ENCODE measurements at regions not wholly inside any gene's neighbourhood (a gene's known extent, or its start where the extent isn't known, plus 50 kb on each side); places are given as distances from the start of the nearest gene placed in this dataset.
A peak's percentile ranks its signal among the peaks of the same experiment; 100 is the strongest.
"Not testable (repeated sequence)": the region's sequence is repeated elsewhere in the genome, so short reads cannot be mapped to it uniquely, and the experiment has no call there.

- no peak for DNase-seq
These were observed 234.5 kb downstream of the PCSK1 start for GRCh38 chr5:96198356-96199058.

GRCh38 chr5:96197767-96198166 lies 235.3 kb downstream of the PCSK1 start:
- not testable (repeated sequence) for DNase-seq

- DNase-seq: no peak
These were observed 235.7 kb upstream of the ELL2 start for GRCh38 chr5:96197347-96197746.

GRCh38 chr5:96196890-96197289 lies 235.2 kb upstream of the ELL2 start:
- DNase-seq: no peak

GRCh38 chr5:96196407-96196806 lies 234.8 kb upstream of the ELL2 start:
- DNase-seq: no peak

GRCh38 chr5:96195123-96195522 lies 233.5 kb upstream of the ELL2 start:
- DNase-seq: no peak

GRCh38 chr5:96194593-96194992 lies 232.9 kb upstream of the ELL2 start:
- DNase-seq: no peak

GRCh38 chr5:96193946-96194345 lies 232.3 kb upstream of the ELL2 start:
- no peak for DNase-seq

- DNase-seq: no peak
These were observed 228.3 kb upstream of the ELL2 start for GRCh38 chr5:96189987-96190386.

GRCh38 chr5:96189028-96189826 lies 227.6 kb upstream of the ELL2 start:
- DNase-seq: no peak

GRCh38 chr5:96187309-96188027 lies 225.8 kb upstream of the ELL2 start:
- no peak for DNase-seq

- not testable (repeated sequence) for DNase-seq
These were observed 222.9 kb upstream of the ELL2 start for GRCh38 chr5:96184510-96184909.

GRCh38 chr5:96180684-96181435 lies 219.2 kb upstream of the ELL2 start:
- DNase-seq: no peak

GRCh38 chr5:96177303-96177869 lies 215.7 kb upstream of the ELL2 start:
- DNase-seq: no peak

- DNase-seq: no peak
These were observed 214.4 kb upstream of the ELL2 start for GRCh38 chr5:96176022-96176421.

GRCh38 chr5:96175090-96175489 lies 213.4 kb upstream of the ELL2 start:
- peak; percentile 12 for DNase-seq

GRCh38 chr5:96173366-96173765 lies 211.7 kb upstream of the ELL2 start:
- no peak for DNase-seq

GRCh38 chr5:96172436-96172835 lies 210.8 kb upstream of the ELL2 start:
- DNase-seq: no peak

- DNase-seq: not testable (repeated sequence)
These were observed 210.3 kb upstream of the ELL2 start for GRCh38 chr5:96171973-96172372.

GRCh38 chr5:96170481-96171125 lies 209.0 kb upstream of the ELL2 start:
- peak; percentile 11 for DNase-seq

- not testable (repeated sequence) for DNase-seq
These were observed 207.2 kb upstream of the ELL2 start for GRCh38 chr5:96168833-96169232.

- no peak for DNase-seq
These were observed 197.4 kb upstream of the ELL2 start for GRCh38 chr5:96159043-96159442.
